HS-27A (cell line): ENCODE measurements at regions not wholly inside any gene's neighbourhood (a gene's known extent, or its start where the extent isn't known, plus 50 kb on each side); places are given as distances from the start of the nearest gene placed in this dataset.

Experiments used
- DNase-seq: peaks from one replicate; pipeline ENCODE4 v3.0.0-alpha.2; 2012; ENCODE audit warnings: low read depth, missing footprints

- no peak for DNase-seq
These were observed 536.5 kb downstream of the PLCL1 start for GRCh38 chr2:198340846-198341245.

- DNase-seq, result no peak
These were observed 534.7 kb downstream of the PLCL1 start for GRCh38 chr2:198339116-198339515.

GRCh38 chr2:198337368-198337767, 533.0 kb downstream of the PLCL1 start:
- no peak for DNase-seq

- DNase-seq, result no peak
These were observed 524.1 kb downstream of the PLCL1 start for GRCh38 chr2:198328454-198328853.

GRCh38 chr2:198327526-198327925, 523.1 kb downstream of the PLCL1 start:
- DNase-seq, result no peak

GRCh38 chr2:198326431-198326830, 522.0 kb downstream of the PLCL1 start:
- no peak for DNase-seq

- DNase-seq, result no peak
These were observed 521.0 kb downstream of the PLCL1 start for GRCh38 chr2:198325359-198325758.

- DNase-seq, result no peak
These were observed 519.7 kb downstream of the PLCL1 start for GRCh38 chr2:198324071-198324470.

- no peak for DNase-seq
These were observed 517.9 kb downstream of the PLCL1 start for GRCh38 chr2:198322275-198322674.

GRCh38 chr2:198321522-198322088, 517.2 kb downstream of the PLCL1 start:
- DNase-seq, result no peak

GRCh38 chr2:198316852-198317396, 512.5 kb downstream of the PLCL1 start:
- DNase-seq, result no peak

GRCh38 chr2:198315791-198316630, 511.6 kb downstream of the PLCL1 start:
- no peak for DNase-seq

- DNase-seq, result peak; percentile 27
These were observed 510.3 kb downstream of the PLCL1 start for GRCh38 chr2:198314559-198315153.

- no peak for DNase-seq
These were observed 508.4 kb downstream of the PLCL1 start for GRCh38 chr2:198312596-198313483.

GRCh38 chr2:198311020-198311419, 506.6 kb downstream of the PLCL1 start:
- DNase-seq, result no peak

- peak; percentile 33 for DNase-seq
These were observed 505.4 kb downstream of the PLCL1 start for GRCh38 chr2:198309673-198310280.

GRCh38 chr2:198309081-198309480, 504.7 kb downstream of the PLCL1 start:
- no peak for DNase-seq

- no peak for DNase-seq
These were observed 504.0 kb downstream of the PLCL1 start for GRCh38 chr2:198308368-198308767.

GRCh38 chr2:198307093-198307492, 502.7 kb downstream of the PLCL1 start:
- DNase-seq, result no peak

GRCh38 chr2:198304859-198305258, 500.5 kb downstream of the PLCL1 start:
- DNase-seq, result no peak

GRCh38 chr2:198297350-198297749, 493.0 kb downstream of the PLCL1 start:
- DNase-seq, result no peak
